ENCODE measurements at regions not wholly inside any gene's neighbourhood (a gene's known extent, or its start where the extent isn't known, plus 50 kb on each side); places are given as distances from the start of the nearest gene placed in this dataset.
A peak's percentile ranks its signal among the peaks of the same experiment; 100 is the strongest.
"Not testable (repeated sequence)": the region's sequence is repeated elsewhere in the genome, so short reads cannot be mapped to it uniquely, and the experiment has no call there.

DNA sequence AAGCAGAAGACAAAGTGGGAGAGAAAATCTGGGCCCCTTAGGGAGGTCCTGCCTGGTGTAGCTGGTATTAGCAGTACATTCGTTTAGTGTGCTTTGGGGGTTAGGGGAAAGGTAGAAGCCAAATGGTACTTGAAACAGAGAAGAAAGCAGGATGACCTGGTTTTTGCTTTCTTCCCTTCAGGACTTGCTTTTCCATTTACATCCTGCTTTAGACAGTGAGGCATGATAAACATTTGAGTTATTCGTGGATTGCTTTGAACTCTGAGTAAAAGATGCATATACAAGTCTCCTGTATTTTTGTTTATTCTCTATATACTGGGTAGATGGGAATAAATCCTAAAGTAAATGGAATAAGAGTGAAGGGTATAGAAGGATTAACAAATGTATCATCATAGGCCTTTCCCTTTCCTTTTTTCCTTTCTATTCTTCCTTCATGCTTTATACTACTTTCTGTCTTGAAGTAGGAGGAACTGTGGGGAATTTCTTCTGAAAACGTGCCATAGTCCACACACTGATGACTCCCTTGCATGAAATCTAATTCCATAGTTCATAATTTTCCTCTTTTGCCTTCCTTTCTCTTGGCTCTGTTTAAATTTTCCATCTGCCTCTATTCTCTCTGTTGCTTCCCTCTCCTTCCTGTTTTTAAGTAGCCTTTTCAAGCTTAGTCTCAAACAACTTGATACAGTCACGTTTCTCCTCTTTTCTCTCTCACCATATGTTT is 139.5 kb upstream of the RBMS3 start:
- no peak for DNase-seq (ENCODE audit: low read depth)

DNA sequence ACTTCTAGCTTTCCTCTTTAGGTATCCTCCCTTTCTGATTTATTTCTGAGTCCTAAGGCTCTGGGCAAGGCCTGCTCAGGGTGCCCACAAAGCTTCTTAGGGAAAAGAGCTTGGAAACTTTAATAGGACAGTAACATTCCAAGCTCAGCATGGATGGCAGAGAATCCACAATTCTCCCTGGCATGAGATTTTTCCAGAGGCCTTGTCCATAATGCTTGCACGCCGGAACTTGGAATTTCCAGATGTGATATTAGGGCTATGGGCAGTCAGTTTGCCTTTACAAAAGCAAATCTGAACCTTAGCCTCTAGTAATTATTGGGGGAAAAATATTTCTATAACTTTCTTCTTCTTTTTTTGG is 139.0 kb upstream of the RBMS3 start:
- no peak for DNase-seq (ENCODE audit: low read depth)

DNA sequence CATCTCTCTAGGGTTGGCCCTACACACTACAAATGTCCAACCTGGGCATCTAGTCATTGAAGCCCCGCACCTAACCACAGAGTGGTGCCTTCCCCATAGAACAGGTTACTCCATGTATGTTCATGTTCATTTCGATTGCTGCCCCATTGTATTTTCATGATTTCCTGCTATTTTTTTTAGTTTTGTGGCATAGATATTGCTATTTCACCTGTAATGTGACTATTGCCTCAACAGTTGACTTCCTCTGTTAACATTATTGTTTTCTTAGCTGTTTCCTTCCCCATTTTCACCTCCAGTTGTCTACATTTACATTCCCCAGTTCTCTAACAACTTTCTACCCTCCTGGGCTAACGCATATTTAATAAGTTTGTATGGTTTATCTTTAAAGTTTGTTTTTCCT is 137.7 kb upstream of the RBMS3 start:
- no peak for DNase-seq (ENCODE audit: low read depth)

DNA sequence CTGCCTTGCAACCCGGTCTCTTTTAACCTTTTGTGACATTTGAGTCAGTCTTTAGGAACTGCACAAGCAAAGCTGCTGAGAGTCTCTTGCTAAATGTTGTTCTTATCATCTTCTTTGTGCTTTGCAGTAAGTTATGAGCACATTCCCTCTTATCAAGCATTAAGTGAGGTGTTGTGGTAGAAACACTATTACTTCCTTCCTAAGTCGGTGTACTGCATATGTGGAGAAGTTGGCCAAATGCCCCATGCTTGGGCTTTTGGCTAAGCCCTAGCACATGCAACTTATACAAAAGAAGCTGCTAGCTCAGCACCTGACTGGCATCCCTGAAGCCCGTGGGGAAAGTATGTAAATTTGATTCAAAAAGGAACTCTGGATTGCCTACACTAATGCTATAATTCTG is 136.5 kb upstream of the RBMS3 start:
- DNase-seq (ENCODE audit: low read depth): no peak

DNA sequence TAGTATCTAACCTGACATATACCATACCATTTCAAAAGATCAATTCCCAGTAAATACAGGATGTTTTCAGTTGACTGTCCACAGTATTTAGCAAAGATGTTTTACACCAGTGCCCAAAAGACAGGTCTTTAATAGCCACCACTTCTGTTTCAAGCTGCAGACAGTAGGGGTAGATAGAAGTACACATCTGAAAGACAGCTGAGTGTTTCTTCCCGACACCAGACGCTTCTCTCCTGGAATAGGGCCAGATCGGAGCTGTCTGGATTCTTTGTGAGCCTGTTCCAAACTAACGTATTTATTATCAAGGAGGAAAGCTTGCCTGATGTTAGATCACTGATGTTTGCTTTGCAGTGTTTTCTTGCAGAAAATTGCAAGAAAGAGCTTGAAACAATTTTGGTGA is 136.1 kb upstream of the RBMS3 start:
- peak; percentile 54 for DNase-seq (ENCODE audit: low read depth)

DNA sequence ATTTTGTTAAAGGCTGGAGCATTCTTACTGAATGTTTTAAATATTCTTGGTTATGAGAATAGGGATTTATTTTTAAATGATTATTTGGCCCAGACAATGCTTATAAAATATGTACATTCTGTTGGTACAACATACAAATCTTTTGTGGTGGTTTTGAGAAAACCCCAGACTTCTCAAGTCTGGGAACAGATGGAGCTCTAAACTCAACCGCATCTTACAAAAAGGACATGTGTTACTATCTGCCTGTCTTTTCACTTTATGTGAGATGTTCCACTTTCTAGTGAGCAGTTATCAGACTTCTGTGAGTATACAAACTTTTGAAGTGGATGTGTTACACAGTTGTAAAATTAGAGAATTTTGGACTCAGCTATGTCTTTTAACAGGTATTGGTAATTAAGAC is 135.5 kb upstream of the RBMS3 start:
- DNase-seq (ENCODE audit: low read depth): no peak

DNA sequence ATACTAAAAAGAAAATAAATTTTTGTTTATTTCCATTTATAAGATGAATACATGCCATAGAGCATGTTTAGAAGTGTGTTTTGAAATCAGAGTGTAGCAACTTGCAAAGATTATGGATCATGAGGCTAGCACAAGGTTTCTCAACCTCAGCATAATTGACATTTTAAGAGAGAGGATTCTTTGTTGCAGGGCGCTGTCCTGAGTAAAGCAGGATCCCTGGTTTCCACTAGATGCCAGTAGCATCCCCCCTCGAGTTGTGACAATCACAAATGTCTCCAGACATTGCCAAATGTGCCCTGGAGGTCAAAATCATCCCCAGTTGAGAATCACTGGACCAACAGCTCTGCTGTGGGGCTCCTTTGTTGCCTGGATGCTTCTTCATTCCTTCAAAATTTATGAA is 128.5 kb upstream of the RBMS3 start:
- DNase-seq (ENCODE audit: low read depth): no peak

DNA sequence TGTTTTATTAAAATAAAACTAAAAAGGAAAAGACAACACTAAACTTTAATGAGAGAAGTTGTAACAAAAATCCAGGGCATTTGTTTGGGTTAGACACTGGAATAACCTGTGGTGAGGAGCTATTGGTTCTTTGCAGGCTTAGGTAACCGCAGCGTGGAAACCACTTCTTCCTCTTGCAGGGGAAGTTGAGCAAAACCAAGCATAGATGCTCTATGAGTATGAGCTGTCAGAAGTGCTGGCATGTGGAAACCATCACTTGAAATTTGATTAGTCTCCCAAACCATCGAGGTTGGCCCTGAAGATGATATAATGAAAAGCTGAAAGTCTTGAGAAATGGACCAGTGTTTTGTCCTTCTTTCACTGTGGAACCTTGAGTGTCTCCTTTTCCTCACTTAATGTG is 127.1 kb upstream of the RBMS3 start:
- DNase-seq (ENCODE audit: low read depth): peak; percentile 35

DNA sequence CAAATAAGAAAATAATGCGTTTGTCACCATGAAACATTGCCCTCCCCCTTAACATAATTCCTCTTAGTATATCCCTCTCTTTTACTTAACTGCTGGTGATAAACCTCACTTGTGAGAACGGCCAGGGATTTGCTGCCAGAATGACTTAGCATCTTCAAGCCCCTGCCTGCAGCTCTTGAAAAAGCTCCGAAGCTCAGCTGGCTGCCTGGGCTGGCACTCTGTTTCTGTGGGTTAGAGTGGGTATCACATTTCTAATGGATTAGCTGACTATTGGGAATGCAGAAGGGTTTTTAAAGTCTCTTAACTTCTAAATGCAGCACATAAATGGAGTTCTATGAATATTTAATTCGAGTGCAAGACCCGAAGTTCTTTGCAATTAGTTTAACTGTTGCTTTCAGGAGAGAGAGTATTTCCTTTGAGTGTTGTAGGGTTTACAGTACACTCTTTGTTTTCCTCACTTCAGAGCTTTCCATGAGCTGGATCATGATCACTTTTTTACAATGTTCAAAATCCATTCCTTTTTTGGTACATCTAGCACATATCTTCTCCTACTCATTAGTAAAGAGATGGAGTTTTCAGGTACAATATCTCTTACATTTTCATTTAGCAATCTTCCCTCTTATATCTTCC is 124.7 kb upstream of the RBMS3 start:
- no peak for DNase-seq (ENCODE audit: low read depth)

DNA sequence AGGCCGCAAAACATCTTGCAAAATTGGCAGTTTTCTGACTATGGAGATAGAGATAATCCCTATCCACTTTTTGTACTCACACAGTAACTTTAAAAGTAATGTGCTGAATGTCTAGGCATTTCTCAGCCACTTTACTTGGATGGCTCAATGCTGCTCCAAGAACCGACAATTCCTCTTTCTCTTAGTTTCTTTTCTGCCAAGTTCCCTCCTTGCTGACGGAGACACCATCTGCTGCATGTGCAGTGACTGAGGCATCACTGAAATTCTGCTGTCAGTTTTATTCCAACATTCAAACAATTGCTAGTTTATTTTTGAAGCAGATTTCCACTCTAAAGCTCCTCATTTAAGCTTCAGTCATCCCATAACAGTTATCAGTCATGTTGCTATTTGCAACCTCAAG is 116.0 kb upstream of the RBMS3 start:
- no peak for DNase-seq (ENCODE audit: low read depth)

DNA sequence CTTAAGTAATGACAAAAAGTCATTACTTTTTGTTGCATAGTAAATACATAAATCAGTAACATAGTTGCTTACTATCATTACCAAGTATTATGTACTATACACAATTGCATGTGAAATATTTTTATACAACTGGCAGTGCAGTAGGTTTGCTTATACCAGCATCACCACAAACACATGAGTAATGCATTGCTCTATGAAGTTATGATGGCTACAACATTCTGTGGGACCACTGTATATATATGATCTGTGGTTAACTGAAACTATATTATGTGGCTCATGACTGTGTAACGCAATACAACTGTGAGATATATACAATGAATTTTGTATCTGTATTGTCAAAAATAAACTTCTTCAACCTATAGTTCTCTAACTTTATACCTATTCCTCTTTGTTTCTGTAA is 113.7 kb upstream of the RBMS3 start:
- no peak for DNase-seq (ENCODE audit: low read depth)

DNA sequence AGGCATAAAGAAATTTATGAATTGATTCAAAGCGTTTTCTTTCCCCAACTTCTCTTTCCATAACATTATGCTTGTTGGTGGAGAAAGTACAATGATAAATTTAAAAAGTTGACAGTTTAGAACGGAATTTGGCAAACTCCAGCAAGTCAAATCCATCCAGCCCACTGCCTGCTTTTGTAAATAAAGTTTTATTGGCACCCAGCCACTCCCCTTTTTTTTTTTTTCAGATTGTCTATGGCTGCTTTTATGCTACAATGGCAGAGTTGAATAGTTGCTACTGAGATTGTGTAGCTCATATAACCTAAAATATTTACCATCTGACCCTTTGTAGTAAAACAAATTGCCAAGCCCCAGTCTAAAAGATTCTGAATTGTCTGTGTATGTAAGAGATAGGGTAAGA is 112.8 kb upstream of the RBMS3 start:
- no peak for DNase-seq (ENCODE audit: low read depth)

DNA sequence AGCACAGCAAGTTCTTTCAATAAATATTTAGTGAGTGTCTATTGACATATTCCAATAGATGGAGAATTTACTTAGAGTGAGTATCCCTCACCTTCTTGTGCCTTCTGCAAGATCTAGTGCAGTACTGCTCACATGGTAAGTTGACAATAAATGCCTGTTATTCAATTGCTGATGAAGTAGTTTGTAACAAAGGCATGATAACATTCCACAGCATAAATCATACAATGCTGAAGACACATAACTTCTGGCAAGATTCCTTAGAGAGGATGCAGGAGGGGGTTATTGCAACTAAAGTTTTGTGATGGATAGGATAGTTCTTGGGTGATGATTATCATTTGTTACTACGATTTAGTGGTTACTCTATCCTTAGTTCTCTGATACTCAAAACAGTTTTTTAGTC is 112.2 kb upstream of the RBMS3 start:
- no peak for DNase-seq (ENCODE audit: low read depth)

DNA sequence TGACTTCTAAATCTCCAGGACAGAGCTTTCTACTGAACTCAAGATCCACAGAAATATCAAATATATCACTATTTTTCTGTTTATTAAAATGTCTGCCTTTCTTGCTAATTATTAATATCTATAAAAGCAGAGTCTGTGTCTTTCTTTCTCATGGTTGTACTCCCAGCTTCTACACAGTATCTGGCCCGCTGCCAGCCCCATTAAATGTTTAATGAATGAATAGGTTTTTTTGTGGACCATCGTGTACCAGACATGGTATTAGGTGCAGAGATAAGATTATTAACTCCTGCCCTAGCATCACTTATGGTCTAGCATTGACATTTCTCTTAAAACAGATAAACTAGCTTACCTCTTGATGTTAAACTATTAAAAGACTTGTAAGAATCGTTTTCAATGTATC is 111.4 kb upstream of the RBMS3 start:
- DNase-seq (ENCODE audit: low read depth): no peak

DNA sequence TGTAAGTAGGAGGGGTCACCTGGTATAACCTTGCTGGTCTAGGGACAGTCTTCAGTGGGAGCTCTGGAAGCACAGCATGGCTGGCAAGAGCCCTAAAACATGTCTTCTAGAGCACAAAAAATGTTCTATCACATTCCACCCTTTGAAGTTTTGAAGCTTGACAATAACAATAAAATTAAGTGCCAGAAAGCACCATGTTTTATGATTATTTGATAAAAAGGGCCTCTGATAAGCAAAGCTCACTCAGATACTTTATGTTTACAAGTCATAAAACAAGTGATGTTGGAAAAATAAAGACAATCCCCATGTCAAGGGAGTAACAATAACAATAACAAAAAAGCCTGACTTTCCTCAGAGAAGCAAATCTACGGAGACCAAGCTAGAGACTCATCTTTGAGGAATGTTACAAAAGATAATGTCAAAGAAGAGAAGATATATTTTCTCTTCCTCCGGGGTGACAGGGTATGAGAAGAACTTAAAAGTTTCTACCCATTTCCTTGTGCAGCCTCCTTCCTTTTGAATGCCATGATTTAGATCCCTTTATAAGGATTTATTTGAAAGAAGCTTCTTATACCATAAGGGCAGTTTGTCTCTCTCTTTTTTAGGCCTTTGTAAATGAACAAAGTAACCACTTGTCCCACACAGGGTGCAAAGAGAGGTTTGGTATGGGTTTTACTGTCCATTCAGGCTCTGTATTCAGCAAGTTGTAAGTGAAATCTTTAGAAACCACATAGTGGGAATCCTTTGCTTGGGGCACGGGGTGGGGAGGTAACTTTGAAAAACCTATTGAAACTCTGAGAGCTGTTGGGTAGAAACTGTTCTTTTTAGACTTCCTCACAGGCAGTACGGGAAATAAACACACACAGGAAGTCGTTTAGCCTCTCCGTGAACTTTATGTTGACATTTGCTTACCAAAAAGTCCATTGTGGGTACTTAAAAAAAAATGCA is 109.6 kb upstream of the RBMS3 start:
- DNase-seq (ENCODE audit: low read depth): no peak

DNA sequence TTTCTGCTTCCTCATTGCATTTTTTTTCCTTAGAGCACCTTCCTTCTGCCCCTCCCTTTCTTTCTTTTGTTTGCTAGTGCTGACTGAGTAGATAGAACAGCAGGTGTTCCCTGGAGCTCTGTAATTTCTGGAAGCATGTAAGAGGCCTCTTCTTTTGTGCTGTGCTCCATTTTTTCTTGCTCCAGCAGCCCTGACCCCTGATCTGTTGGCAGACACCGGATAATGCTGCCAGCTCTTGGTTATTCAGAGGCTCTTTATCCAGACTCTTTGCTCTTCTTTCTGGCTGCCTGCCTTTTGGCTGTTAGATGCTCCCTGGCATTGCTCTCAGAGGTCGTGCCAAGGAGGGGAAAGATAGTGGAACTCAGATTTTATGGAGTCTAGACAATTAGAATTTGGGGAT is 104.4 kb upstream of the RBMS3 start:
- DNase-seq (ENCODE audit: low read depth): no peak

DNA sequence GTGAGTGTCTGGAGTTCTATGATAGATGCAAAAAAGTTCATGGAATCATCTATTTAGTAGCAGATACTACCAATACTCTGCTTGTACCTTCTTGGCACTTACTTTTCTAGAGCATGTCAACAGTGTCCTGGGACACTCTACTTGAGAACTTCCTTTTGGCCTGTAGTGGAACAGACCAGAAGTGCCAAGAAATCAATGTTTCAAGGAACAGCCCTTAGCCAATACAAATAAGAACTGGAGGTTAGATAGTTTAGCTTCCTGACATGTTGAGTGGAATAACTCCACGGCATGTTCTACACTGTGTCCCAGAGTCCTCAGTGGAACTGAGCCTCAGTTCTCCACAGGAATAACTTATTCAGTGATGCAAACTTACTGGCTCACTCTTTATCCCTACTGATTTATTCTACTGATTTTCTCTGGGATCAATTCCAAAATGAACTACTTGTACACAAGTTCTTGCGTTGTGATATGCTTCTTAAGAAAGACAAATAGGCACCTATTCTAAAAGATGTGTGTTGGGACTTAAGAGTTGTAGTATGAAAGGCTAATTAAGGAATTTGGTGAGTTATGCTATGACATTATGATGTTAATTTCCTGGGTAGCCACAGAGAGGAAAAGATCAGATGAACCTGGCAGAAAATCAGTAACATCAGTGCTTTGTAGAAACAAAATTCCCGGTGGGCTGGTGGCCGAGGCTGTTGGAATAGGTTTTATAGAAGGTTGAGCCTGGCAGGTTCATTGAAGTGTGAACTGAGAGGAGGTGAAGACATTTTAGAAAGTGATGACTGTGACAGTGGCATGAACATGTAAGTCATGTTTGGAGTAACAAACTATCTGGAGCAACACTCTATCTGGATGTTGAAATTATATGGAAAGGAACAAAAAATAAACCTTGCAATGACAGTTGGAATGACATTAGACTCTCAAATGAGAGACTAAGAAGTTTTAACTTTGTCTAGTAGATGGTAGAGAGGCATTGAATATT is 101.8 kb upstream of the RBMS3 start:
- no peak for DNase-seq (ENCODE audit: low read depth)

DNA sequence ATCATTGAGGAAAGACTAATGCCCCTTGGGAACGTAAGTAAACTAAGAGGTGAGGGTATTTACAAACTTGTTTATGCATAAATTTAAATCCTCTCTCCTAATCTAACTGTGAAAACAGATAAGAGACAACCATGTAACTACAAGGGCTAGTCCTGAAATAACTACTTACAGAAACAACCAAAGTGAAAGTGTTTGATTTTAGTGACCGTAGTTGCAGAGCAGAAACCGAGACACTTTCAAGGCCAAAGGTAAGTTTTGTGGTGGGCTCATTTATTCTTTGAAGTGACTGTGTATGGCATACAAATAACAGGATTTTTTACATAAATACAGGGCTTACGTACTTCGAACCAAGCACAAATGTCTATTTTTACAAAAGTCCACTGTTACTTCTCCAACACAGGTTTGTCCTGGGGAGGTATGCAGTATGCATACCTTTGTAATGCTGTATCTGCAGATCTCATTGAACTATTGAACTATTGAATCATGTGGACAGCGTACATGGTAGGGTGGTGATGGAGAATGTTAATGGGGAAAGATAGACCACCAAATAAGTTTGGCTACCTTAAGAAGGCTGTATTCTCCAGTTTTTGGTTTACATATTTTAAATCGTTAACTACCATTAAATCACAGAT is 99.6 kb upstream of the RBMS3 start:
- no peak for DNase-seq (ENCODE audit: low read depth)

DNA sequence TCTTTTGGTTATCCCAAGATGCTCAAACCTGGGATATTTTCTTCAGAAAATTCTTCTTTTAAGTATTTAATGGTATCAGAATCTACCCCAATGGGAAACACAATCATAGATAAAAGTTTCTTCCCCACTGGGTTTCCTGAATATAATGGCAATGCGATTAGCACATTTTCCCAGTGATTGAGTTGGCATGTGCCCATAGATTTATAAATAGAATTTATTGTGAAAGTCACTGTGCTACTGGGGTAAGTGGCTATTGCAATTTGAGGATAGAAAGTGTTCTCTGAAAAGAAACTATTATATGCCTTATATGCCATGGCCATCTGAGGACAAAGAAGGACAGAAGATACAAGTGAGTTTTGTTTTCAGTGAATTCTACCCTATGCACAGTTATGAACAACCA is 99.0 kb upstream of the RBMS3 start:
- no peak for DNase-seq (ENCODE audit: low read depth)

DNA sequence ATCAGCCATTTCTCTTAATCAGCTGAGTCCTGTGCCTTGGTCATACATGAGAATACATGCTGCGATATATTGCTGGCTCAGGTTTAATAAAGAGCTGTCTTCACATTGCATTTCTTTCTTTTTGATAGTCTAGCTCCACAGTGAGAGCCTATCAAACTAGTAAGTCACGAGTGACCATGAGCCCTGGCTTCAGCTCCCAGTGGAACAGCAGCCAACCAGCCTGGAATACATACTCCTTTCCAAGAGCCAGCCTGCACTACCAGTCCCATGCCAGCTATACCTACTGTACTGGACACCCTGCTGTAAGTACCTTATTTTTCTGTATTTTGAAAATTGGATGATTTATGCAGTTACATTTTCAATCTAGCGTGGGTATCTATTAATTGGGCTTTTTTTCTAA is 98.0 kb upstream of the RBMS3 start:
- not testable (repeated sequence) for DNase-seq (ENCODE audit: low read depth)

DNA sequence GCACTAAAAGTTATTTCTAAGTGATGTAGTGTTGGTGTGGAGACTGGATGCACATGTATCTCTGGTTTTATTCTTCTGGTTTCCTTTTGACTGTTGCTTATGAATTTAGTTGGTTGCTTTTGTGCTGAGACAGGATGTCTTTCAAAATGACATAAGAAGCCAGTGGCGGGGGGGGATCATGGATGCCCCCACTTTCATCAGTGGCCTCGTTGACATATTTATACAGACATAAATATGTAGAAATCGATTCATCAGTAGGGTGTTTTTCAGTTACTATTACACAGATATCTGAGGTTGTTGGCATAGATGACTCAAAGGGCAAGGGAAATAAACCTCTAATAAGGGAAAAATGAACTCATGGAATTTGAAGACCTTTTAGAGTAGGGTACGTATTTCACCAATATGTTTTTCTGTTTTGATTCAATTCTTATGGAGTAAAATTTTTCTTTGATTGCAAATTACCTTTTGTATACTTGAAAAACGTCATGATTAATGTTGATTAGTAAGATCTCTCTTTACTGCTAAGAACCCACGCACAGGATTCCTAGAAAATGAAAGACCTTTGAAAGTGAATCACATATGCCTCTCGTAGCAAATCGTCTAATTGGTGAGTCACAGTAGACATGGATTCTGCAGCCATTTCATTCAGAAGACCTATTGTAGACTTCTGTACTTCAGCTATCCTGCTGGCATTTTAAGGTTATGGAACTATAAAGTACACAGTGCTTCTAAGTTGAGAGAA is 97.4 kb upstream of the RBMS3 start:
- DNase-seq (ENCODE audit: low read depth): peak; percentile 35
